Keratinocyte (primary cell): ENCODE measurements at regions not wholly inside any gene's neighbourhood (a gene's known extent, or its start where the extent isn't known, plus 50 kb on each side); places are given as distances from the start of the nearest gene placed in this dataset.

Experiments
- CTCF ChIP-seq, 3 experiments: IDR thresholded peaks in 1 of 3; conservative IDR thresholded peaks in 1 of 3; optimal IDR thresholded peaks in 1 of 3; 2 replicates in 2 of 3; 3 replicates in 1 of 3; pipeline versions ENCODE3 to v1.5.1; 2011; ENCODE audit warnings: low read length in 3 of 3, mild to moderate bottlenecking in 3 of 3, moderate library complexity in 2 of 3, control low read depth in 1 of 3, inconsistent platforms in 1 of 3; ENCODE audit not compliant: insufficient read depth in 2 of 3; ENCODE audit errors: extremely low read depth in 1 of 3
- EZH2 ChIP-seq: IDR thresholded peaks from one replicate; pipeline ENCODE4 v1.6.1; 2012; ENCODE audit warnings: inconsistent platforms, mild to moderate bottlenecking, low read length, moderate library complexity

GRCh38 chr21:40936178-40936577, 89.2 kb upstream of the DSCAM start:
- TF ChIP-seq CTCF (optimal IDR thresholded peaks at IDR 0.05 in 1 of 3, IDR thresholded peaks at IDR 0.05 in 1 of 3, conservative IDR thresholded peaks at IDR 0.05 in 1 of 3; ENCODE audit: extremely low read depth in 1 of 3, insufficient read depth in 2 of 3, low read length in 3 of 3) (no peak), EZH2 (no peak)
